Neural cell (in vitro differentiated cells): ENCODE measurements at regions not wholly inside any gene's neighbourhood (a gene's known extent, or its start where the extent isn't known, plus 50 kb on each side); places are given as distances from the start of the nearest gene placed in this dataset.

ENCODE experiments used
- H2AFZ ChIP-seq: fragments of 200-600, 300-800 bp; sonication (generic), shearing (Covaris generic); 2 replicates; pipeline ENCODE4 v1.6.0; 2014; ENCODE audit warnings: low read depth, mild to moderate bottlenecking, antibody characterized with exemption, low read length, moderate library complexity
- H3F3A ChIP-seq: fragments of 200-600 bp; shearing (Covaris generic); 2 replicates; pipeline ENCODE4 v1.6.1; 2016; ENCODE audit warnings: mild to moderate bottlenecking, moderate library complexity, mixed read lengths, antibody characterized with exemption, low read length; ENCODE audit not compliant: insufficient read depth, poor library complexity, severe bottlenecking
- H3K27ac ChIP-seq: fragments of 200-600, 300-800 bp; sonication (generic), shearing (Covaris generic); 2 replicates; pipeline ENCODE4 v1.5.1; 2014; ENCODE audit warnings: mild to moderate bottlenecking, low read length, moderate library complexity
- H3K27me3 ChIP-seq: fragments of 300-800, 200-600 bp; sonication (generic), shearing (Covaris generic); 2 replicates; pipeline ENCODE4 v1.6.0; 2014; ENCODE audit warnings: mild to moderate bottlenecking, low read depth, low read length, moderate library complexity; ENCODE audit not compliant: insufficient read depth
- H3K36me3 ChIP-seq: fragments of 300-800, 200-600 bp; sonication (generic), shearing (Covaris generic); 2 replicates; pipeline ENCODE4 v1.5.1; 2014; ENCODE audit warnings: mild to moderate bottlenecking, antibody characterized with exemption, low read length, moderate library complexity; ENCODE audit not compliant: insufficient read depth
- H3K4me2 ChIP-seq: fragments of 300-800, 200-600 bp; sonication (generic), shearing (Covaris generic); 2 replicates; pipeline ENCODE4 v1.6.0; 2014; ENCODE audit warnings: mild to moderate bottlenecking, low read length
- H3K4me3 ChIP-seq: fragments of 300-800, 200-600 bp; sonication (generic), shearing (Covaris generic); 2 replicates; pipeline ENCODE4 v1.5.1; 2014; ENCODE audit warnings: mild to moderate bottlenecking, low read length, moderate library complexity
- H3K79me2 ChIP-seq: fragments of 200-600 bp; shearing (Covaris generic); replicated peaks from 2 replicates; pipeline ENCODE4 v1.6.0; 2014; ENCODE audit warnings: mild to moderate bottlenecking, low read length, moderate library complexity; ENCODE audit not compliant: insufficient read depth
- H3K9ac ChIP-seq: fragments of 300-800, 200-600 bp; sonication (generic), shearing (Covaris generic); 2 replicates; pipeline ENCODE4 v1.6.1; 2016; ENCODE audit warnings: mild to moderate bottlenecking, low read length, mixed read lengths
- H3K9me2 ChIP-seq: fragments of 200-600 bp; shearing (Covaris generic); 2 replicates; pipeline ENCODE4 v1.6.1; 2016; ENCODE audit warnings: mild to moderate bottlenecking, low read length, mixed read lengths; ENCODE audit not compliant: insufficient read depth
- H3K9me3 ChIP-seq: fragments of 200-600, 300-800 bp; sonication (generic), shearing (Covaris generic); 2 replicates; pipeline ENCODE4 v1.6.1; 2016; ENCODE audit warnings: mild to moderate bottlenecking, mixed run types, low read length, moderate library complexity, mixed read lengths
- H4K20me1 ChIP-seq: fragments of 200-600 bp; shearing (Covaris generic); 2 replicates; pipeline ENCODE4 v1.6.1; 2016; ENCODE audit warnings: mild to moderate bottlenecking, mixed run types; ENCODE audit not compliant: insufficient read depth
- CTCF ChIP-seq: fragments of 450-650 bp; IDR thresholded peaks from 2 replicates; pipeline ENCODE4 v1.5.1; 2014; ENCODE audit warnings: antibody characterized with exemption, mild to moderate bottlenecking, moderate library complexity; ENCODE audit not compliant: poor library complexity, severe bottlenecking
- EP300 ChIP-seq: fragments of 450-650 bp; conservative IDR thresholded peaks from 2 replicates; pipeline ENCODE4 v1.6.1; 2014; ENCODE audit warnings: antibody characterized with exemption, mild to moderate bottlenecking, moderate library complexity; ENCODE audit not compliant: poor library complexity, severe bottlenecking
- EZH2 ChIP-seq: fragments of 200-600, 300-800 bp; shearing (Covaris generic), sonication (generic); IDR thresholded peaks from 2 replicates; pipeline ENCODE4 v1.6.1; 2014; ENCODE audit warnings: antibody characterized with exemption, low read length, borderline replicate concordance, mild to moderate bottlenecking; ENCODE audit not compliant: insufficient read depth, poor library complexity, severe bottlenecking
- MXI1 ChIP-seq: fragments of 450-650 bp; conservative IDR thresholded peaks from 2 replicates; pipeline ENCODE4 v1.6.1; 2014; ENCODE audit warnings: antibody characterized with exemption, mild to moderate bottlenecking; ENCODE audit not compliant: poor library complexity, severe bottlenecking
- POLR2AphosphoS5 ChIP-seq: IDR thresholded peaks from 2 replicates; pipeline ENCODE4 v1.6.1; 2012
- RAD21 ChIP-seq: fragments of 450-650 bp; conservative IDR thresholded peaks from 2 replicates; pipeline ENCODE4 v1.6.1; 2014; ENCODE audit warnings: antibody characterized with exemption, mild to moderate bottlenecking, moderate library complexity
- REST ChIP-seq: IDR thresholded peaks from 2 replicates; pipeline ENCODE4 v1.6.1; 2012; ENCODE audit warnings: borderline replicate concordance
- SMC3 ChIP-seq: fragments of 450-650 bp; conservative IDR thresholded peaks from 2 replicates; pipeline ENCODE4 v1.6.1; 2014; ENCODE audit warnings: antibody characterized with exemption, mild to moderate bottlenecking, moderate library complexity; ENCODE audit not compliant: poor library complexity
- TAF1 ChIP-seq: IDR thresholded peaks from 2 replicates; pipeline ENCODE4 v1.6.1; 2012; ENCODE audit warnings: low read depth

GRCh38 chr9:81079055-81079454 lies 610.3 kb downstream of the TLE1 start:
- Histone ChIP-seq H3K36me3 (no peaks in the 10 kb centered on the region), H3K4me2 (no peak overlapping the region), H3K9ac (no peak overlapping the region), H3K79me2 (no peaks in the 10 kb centered on the region), H3K27me3 (no peaks in the 10 kb centered on the region), H3K9me3 (no peaks in the 10 kb centered on the region), H3K9me2 (no peaks in the 10 kb centered on the region), H3K4me3 (no peak overlapping the region), H2AFZ (no peak overlapping the region), H4K20me1 (no peaks in the 10 kb centered on the region), H3K27ac (no peak overlapping the region), H3F3A (no peaks in the 10 kb centered on the region)
- TF ChIP-seq POLR2AphosphoS5, result no peak

- no peaks in the 10 kb centered on the region for H3K9me3 ChIP-seq
- no peak overlapping the region for H3K9ac ChIP-seq
- no peak overlapping the region for H2AFZ ChIP-seq
- H3K4me3 ChIP-seq, result no peak overlapping the region
- H3K27ac ChIP-seq, result no peak overlapping the region
- no peaks in the 10 kb centered on the region for H3K79me2 ChIP-seq
- H4K20me1 ChIP-seq, result no peaks in the 10 kb centered on the region
- no peak overlapping the region for H3K4me2 ChIP-seq
- TF ChIP-seq RAD21 (no peak), SMC3 (no peak), EZH2 (no peak), REST (no peak), CTCF (no peak), EP300 (no peak), POLR2AphosphoS5 (no peak), TAF1 (no peak), MXI1 (no peak)
- H3K27me3 ChIP-seq, result no peaks in the 10 kb centered on the region
- H3K9me2 ChIP-seq, result no peaks in the 10 kb centered on the region
- H3K36me3 ChIP-seq, result no peaks in the 10 kb centered on the region
- no peaks in the 10 kb centered on the region for H3F3A ChIP-seq
These were observed 610.8 kb downstream of the TLE1 start for GRCh38 chr9:81078555-81078954.

DNA sequence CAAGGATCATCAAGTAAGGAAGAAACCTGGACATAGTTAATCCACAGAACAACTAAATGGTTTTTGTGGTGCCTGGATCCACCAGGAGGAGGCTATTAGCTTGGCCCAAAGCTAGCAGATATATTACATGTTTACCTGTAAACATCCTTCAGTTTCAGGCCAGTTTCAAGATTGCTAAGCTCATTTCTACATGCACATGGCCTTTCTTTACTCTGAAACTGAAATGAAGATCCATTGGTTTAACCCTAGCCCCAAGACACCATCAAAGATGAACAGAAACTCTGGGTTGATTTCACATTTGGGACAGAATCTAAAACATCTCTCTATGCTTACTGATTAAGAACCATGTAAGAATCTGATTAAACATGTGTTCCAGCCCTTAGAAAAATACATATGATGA lies 611.8 kb downstream of the TLE1 start:
- H3K9me2 ChIP-seq, result no peaks in the 10 kb centered on the region
- H3K79me2 ChIP-seq, result no peaks in the 10 kb centered on the region
- no peak overlapping the region for H3K4me2 ChIP-seq
- H3F3A ChIP-seq, result no peaks in the 10 kb centered on the region
- H3K9me3 ChIP-seq, result no peaks in the 10 kb centered on the region
- H3K4me3 ChIP-seq, result no peak overlapping the region
- H3K27me3 ChIP-seq, result no peaks in the 10 kb centered on the region
- H3K36me3 ChIP-seq, result no peaks in the 10 kb centered on the region
- H4K20me1 ChIP-seq, result no peaks in the 10 kb centered on the region
- H2AFZ ChIP-seq, result no peak overlapping the region
- no peak overlapping the region for H3K9ac ChIP-seq
- TF ChIP-seq EP300 (no peak), EZH2 (no peak), SMC3 (no peak), CTCF (no peak), REST (no peak), POLR2AphosphoS5 (no peak), TAF1 (no peak)
- H3K27ac ChIP-seq, result no peak overlapping the region
